ENCODE measurements at regions not wholly inside any gene's neighbourhood (a gene's known extent, or its start where the extent isn't known, plus 50 kb on each side); places are given as distances from the start of the nearest gene placed in this dataset.

GRCh38 chr5:93800988-93801811 is 59.8 kb upstream of the POU5F2 start:
- no peak overlapping the region for H3K4me3 ChIP-seq (ENCODE audit: low read length)
- no peaks in the 10 kb centered on the region for H3K36me3 ChIP-seq (ENCODE audit: control insufficient read depth, insufficient read depth, low read length)
- H3K4me1 ChIP-seq (ENCODE audit: control insufficient read depth, insufficient read depth, low read length): no peaks in the 10 kb centered on the region
- no peaks in the 10 kb centered on the region for H3K27me3 ChIP-seq (ENCODE audit: control insufficient read depth, insufficient read depth, low read length)
- DNase-seq (ENCODE audit: low read depth, low spot score): peak; percentile 31
- no peaks in the 10 kb centered on the region for H3K9me3 ChIP-seq (ENCODE audit: control insufficient read depth, insufficient read depth, low read length)
- no CpG with 5 or more reads among the region's 2 CpGs for WGBS (ENCODE audit: insufficient coverage, insufficient read length)
- no peak overlapping the region for H3K27ac ChIP-seq (ENCODE audit: low read length)

GRCh38 chr5:93794954-93795353 is 53.6 kb upstream of the POU5F2 start:
- no CpG with 5 or more reads among the region's 5 CpGs for WGBS (ENCODE audit: insufficient coverage, insufficient read length)
- H3K27me3 ChIP-seq (ENCODE audit: control insufficient read depth, insufficient read depth, low read length): no peaks in the 10 kb centered on the region

GRCh38 chr5:93793159-93793781 is 51.9 kb upstream of the POU5F2 start:
- Histone ChIP-seq H3K27me3 (ENCODE audit: control insufficient read depth, insufficient read depth, low read length) (no peaks in the 10 kb centered on the region), H3K4me1 (ENCODE audit: control insufficient read depth, insufficient read depth, low read length) (peaks cover 3% of the 10 kb centered on the region; the same call in 1 of the 2 replicates), H3K36me3 (ENCODE audit: control insufficient read depth, insufficient read depth, low read length) (no peaks in the 10 kb centered on the region), H3K9me3 (ENCODE audit: control insufficient read depth, insufficient read depth, low read length) (no peaks in the 10 kb centered on the region), H3K4me3 (ENCODE audit: low read length) (no peak overlapping the region), H3K27ac (ENCODE audit: low read length) (no peak overlapping the region)
- no CpG with 5 or more reads among the region's 5 CpGs for WGBS (ENCODE audit: insufficient coverage, insufficient read length)
- DNase-seq (ENCODE audit: low read depth, low spot score): no peak

More at GRCh38 chr5:93794954-93795353, 53.6 kb upstream of the POU5F2 start:
- Histone ChIP-seq H3K9me3 (ENCODE audit: control insufficient read depth, insufficient read depth, low read length) (no peaks in the 10 kb centered on the region), H3K4me3 (ENCODE audit: low read length) (no peak overlapping the region), H3K27ac (ENCODE audit: low read length) (no peak overlapping the region), H3K4me1 (ENCODE audit: control insufficient read depth, insufficient read depth, low read length) (peaks cover 3% of the 10 kb centered on the region; the same call in 1 of the 2 replicates), H3K36me3 (ENCODE audit: control insufficient read depth, insufficient read depth, low read length) (no peaks in the 10 kb centered on the region)
- no peak for DNase-seq (ENCODE audit: low read depth, low spot score)

- H3K27me3 ChIP-seq (ENCODE audit: control insufficient read depth, insufficient read depth, low read length): no peaks in the 10 kb centered on the region
- H3K36me3 ChIP-seq (ENCODE audit: control insufficient read depth, insufficient read depth, low read length): no peaks in the 10 kb centered on the region
- H3K27ac ChIP-seq (ENCODE audit: low read length): no peak overlapping the region
- H3K9me3 ChIP-seq (ENCODE audit: control insufficient read depth, insufficient read depth, low read length): no peaks in the 10 kb centered on the region
- no peak overlapping the region for H3K4me3 ChIP-seq (ENCODE audit: low read length)
- WGBS (ENCODE audit: insufficient coverage, insufficient read length): no CpG with 5 or more reads among the region's 3 CpGs
- no peak for DNase-seq (ENCODE audit: low read depth, low spot score)
- peaks cover 3% of the 10 kb centered on the region; the same call in 1 of the 2 replicates for H3K4me1 ChIP-seq (ENCODE audit: control insufficient read depth, insufficient read depth, low read length)
Measured at GRCh38 chr5:93791518-93791972, 50.1 kb upstream of the POU5F2 start.

Measured in iPS DF 6.9 (cell line).